Hepatocyte (in vitro differentiated cells): ENCODE measurements at regions not wholly inside any gene's neighbourhood (a gene's known extent, or its start where the extent isn't known, plus 50 kb on each side); places are given as distances from the start of the nearest gene placed in this dataset.

Experiments used
- DNase-seq: peaks from one replicate; pipeline ENCODE4 v3.0.0-alpha.2; 2016; ENCODE audit warnings: low spot score
- H2AFZ ChIP-seq: fragments of 200-600 bp; sonication (generic); 2 replicates; pipeline ENCODE4 v1.6.0; 2016; ENCODE audit warnings: antibody characterized with exemption, mild to moderate bottlenecking
- H3K27ac ChIP-seq: fragments of 200-600 bp; sonication (generic); 2 replicates; pipeline ENCODE4 v1.5.1; 2016; ENCODE audit warnings: mild to moderate bottlenecking
- H3K27me3 ChIP-seq: fragments of 200-600 bp; sonication (generic); 2 replicates; pipeline ENCODE4 v1.6.1; 2016
- H3K36me3 ChIP-seq: fragments of 200-600 bp; sonication (generic); replicated peaks from 2 replicates; pipeline ENCODE4 v1.5.1; 2016; ENCODE audit warnings: low read depth; ENCODE audit not compliant: insufficient read depth
- H3K4me1 ChIP-seq: fragments of 200-600 bp; sonication (generic); 2 replicates; pipeline ENCODE4 v1.5.1; 2016; ENCODE audit warnings: mild to moderate bottlenecking, moderate library complexity; ENCODE audit not compliant: insufficient read depth
- H3K4me2 ChIP-seq: fragments of 200-600 bp; sonication (generic); 2 replicates; pipeline ENCODE4 v1.6.0; 2016
- H3K4me3 ChIP-seq: fragments of 200-600 bp; sonication (generic); 2 replicates; pipeline ENCODE4 v1.5.1; 2016; ENCODE audit warnings: mild to moderate bottlenecking
- H3K79me2 ChIP-seq: fragments of 200-600 bp; sonication (generic); 2 replicates; pipeline ENCODE4 v1.6.0; 2017; ENCODE audit warnings: mild to moderate bottlenecking
- H3K9me2 ChIP-seq: fragments of 200-600 bp; sonication (generic); replicated peaks from 2 replicates; pipeline ENCODE4 v1.6.0; 2017; ENCODE audit warnings: mild to moderate bottlenecking; ENCODE audit not compliant: insufficient read depth
- H3K9me3 ChIP-seq: fragments of 200-600 bp; sonication (generic); 2 replicates; pipeline ENCODE4 v1.5.1; 2016; ENCODE audit warnings: low read depth, mild to moderate bottlenecking
- H4K20me1 ChIP-seq: fragments of 200-600 bp; sonication (generic); 2 replicates; pipeline ENCODE4 v1.6.0; 2016; ENCODE audit warnings: mild to moderate bottlenecking; ENCODE audit not compliant: insufficient read depth, poor library complexity, severe bottlenecking
- EZH2 ChIP-seq: fragments of 200-600 bp; sonication (generic); IDR thresholded peaks from 2 replicates; pipeline ENCODE4 v1.6.1; 2016; ENCODE audit warnings: antibody characterized with exemption, mild to moderate bottlenecking, borderline replicate concordance
- EZH2phosphoT487 ChIP-seq: fragments of 200-600 bp; sonication (generic); IDR thresholded peaks from one replicate; pipeline ENCODE4 v1.6.1; 2018; ENCODE audit warnings: antibody characterized with exemption, mild to moderate bottlenecking, low read depth, moderate library complexity; ENCODE audit not compliant: unreplicated experiment, severe bottlenecking
- WGBS: methylation state at CpG from one replicate; pipeline ENCODE4 v1.1.6; 2016; ENCODE audit warnings: low lambda C conversion rate; ENCODE audit errors: missing lambda C conversion rate; 5-methylcytosine and 5-hydroxymethylcytosine counted together
- TF ChIP-seq, protein P1 (sequence below): fragments of 200-600 bp; sonication (generic); IDR thresholded peaks from 2 replicates; pipeline ENCODE4 v1.5.1; 2016; ENCODE audit warnings: antibody characterized with exemption, mild to moderate bottlenecking; ENCODE audit not compliant: poor library complexity

DNA sequence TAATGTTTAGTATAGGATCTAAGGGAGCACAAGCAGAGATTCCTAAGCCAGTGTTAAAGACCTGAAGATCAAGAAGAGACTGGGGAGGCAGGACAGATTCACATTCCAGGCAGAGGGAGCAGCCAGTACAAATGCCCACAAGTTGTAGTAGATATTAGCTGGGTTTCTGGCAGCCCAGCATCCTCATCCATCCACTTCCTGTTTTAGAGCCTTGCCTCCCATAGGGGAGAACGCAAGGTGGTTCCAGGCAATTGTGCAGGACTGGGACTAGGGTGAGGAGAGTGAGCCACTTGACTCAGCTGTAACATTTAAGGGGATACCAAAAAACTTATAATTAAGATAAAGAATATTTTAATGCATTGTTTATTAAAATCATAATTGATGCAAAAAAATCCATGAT is 71.3 kb upstream of the PSMA6 start:
- no peak overlapping the region for H3K27ac ChIP-seq
- no peak overlapping the region for H2AFZ ChIP-seq
- no peaks in the 10 kb centered on the region for H3K36me3 ChIP-seq
- no peaks in the 10 kb centered on the region for H4K20me1 ChIP-seq
- H3K79me2 ChIP-seq: no peaks in the 10 kb centered on the region
- no peaks in the 10 kb centered on the region for H3K9me2 ChIP-seq
- no peaks in the 10 kb centered on the region for H3K27me3 ChIP-seq
- no peak for TF ChIP-seq EZH2
- no peak for TF ChIP-seq EZH2phosphoT487
- TF ChIP-seq, protein P1, sequence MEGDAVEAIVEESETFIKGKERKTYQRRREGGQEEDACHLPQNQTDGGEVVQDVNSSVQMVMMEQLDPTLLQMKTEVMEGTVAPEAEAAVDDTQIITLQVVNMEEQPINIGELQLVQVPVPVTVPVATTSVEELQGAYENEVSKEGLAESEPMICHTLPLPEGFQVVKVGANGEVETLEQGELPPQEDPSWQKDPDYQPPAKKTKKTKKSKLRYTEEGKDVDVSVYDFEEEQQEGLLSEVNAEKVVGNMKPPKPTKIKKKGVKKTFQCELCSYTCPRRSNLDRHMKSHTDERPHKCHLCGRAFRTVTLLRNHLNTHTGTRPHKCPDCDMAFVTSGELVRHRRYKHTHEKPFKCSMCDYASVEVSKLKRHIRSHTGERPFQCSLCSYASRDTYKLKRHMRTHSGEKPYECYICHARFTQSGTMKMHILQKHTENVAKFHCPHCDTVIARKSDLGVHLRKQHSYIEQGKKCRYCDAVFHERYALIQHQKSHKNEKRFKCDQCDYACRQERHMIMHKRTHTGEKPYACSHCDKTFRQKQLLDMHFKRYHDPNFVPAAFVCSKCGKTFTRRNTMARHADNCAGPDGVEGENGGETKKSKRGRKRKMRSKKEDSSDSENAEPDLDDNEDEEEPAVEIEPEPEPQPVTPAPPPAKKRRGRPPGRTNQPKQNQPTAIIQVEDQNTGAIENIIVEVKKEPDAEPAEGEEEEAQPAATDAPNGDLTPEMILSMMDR: no peak
- H3K9me3 ChIP-seq: no peaks in the 10 kb centered on the region
- 100% methylated on average over 1 of the region's 1 CpG for WGBS
- no peak for DNase-seq
- no peak overlapping the region for H3K4me3 ChIP-seq
- no peak overlapping the region for H3K4me2 ChIP-seq
- no peaks in the 10 kb centered on the region for H3K4me1 ChIP-seq

DNA sequence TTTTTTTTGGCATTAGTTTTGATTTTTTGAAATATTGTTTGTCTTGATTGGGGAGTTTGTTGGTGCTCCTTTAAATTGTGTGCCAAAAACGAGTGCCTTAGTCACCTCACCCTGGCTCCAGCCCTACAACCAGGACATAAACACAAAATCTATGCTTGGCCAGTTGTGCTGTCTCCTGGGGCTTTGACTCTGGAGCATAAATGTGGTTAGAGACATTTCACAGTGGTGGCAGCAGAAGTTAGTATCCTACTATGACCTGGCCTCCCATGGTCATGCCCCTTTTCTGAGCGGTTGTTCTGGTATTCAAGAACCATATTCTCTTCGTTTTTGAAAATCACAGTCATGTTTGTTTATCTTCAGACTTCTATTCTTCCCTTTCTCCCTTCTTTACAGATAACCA is 70.7 kb upstream of the PSMA6 start:
- H3K9me2 ChIP-seq: no peaks in the 10 kb centered on the region
- H3K9me3 ChIP-seq: no peaks in the 10 kb centered on the region
- no peak for DNase-seq
- H3K4me2 ChIP-seq: no peak overlapping the region
- H3K27ac ChIP-seq: no peak overlapping the region
- TF ChIP-seq EZH2phosphoT487: no peak
- TF ChIP-seq, protein P1: no peak
- no peak for TF ChIP-seq EZH2
- no peaks in the 10 kb centered on the region for H3K4me1 ChIP-seq
- WGBS: 88% methylated on average over 3 of the region's 3 CpGs
- no peaks in the 10 kb centered on the region for H3K79me2 ChIP-seq
- no peaks in the 10 kb centered on the region for H4K20me1 ChIP-seq
- no peaks in the 10 kb centered on the region for H3K27me3 ChIP-seq
- H3K4me3 ChIP-seq: no peak overlapping the region
- no peaks in the 10 kb centered on the region for H3K36me3 ChIP-seq
- no peak overlapping the region for H2AFZ ChIP-seq

DNA sequence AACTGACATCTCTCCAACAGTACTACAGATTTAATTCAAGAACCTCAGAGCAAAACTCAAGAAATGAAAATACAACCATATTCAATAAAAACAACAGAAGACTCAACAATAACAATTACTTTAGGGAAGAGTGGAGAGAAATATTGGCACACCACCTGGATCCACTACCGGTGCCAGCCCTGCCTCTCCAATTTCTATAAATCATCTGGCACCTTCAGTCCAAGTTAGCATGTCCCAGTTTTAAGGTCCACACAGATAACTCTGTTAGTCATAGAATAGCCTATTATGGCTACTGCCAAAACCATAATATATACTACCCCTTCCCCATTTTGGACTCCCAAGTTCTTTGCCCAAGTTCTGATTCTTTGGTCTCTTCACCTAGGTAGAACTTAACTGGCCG is 69.9 kb upstream of the PSMA6 start:
- Histone ChIP-seq H3K36me3 (no peaks in the 10 kb centered on the region), H3K4me2 (no peak overlapping the region), H3K9me3 (no peaks in the 10 kb centered on the region), H4K20me1 (no peaks in the 10 kb centered on the region), H3K27me3 (no peaks in the 10 kb centered on the region), H3K27ac (no peak overlapping the region), H3K4me1 (no peaks in the 10 kb centered on the region), H3K4me3 (no peak overlapping the region), H3K79me2 (no peaks in the 10 kb centered on the region), H3K9me2 (no peaks in the 10 kb centered on the region), H2AFZ (no peak overlapping the region)
- DNase-seq: no peak
- TF ChIP-seq, protein P1: no peak
- no peak for TF ChIP-seq EZH2
- no peak for TF ChIP-seq EZH2phosphoT487
- WGBS: 86% methylated on average over 2 of the region's 2 CpGs

DNA sequence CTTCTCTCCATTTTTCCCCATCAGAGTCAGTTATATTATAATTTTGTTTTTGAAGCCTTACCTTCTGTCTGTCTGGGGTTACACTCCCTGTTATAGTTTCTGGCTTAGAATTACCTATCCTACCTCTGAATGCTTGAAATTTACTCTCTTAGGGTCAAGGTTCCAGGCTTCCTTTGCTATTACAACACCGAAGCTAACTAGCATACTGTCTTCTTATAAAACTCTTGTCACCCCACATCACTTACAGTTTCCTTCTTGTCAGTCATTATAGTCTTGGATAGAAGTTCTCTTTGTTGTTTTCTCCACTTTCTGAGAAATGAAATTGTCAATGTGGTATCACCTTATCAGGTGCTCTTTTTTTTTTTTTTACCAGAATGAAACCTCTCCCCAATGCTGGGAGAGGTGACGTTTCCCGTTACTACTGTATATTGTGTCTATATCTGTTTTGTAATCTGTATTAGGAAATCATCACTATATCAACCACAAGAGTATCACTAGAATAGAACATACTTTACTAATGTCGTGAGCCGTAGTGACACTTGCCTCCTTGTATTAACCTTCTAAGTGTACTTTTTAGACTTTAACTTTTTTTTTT is 69.2 kb upstream of the PSMA6 start:
- Histone ChIP-seq H3K79me2 (no peaks in the 10 kb centered on the region), H3K9me2 (no peaks in the 10 kb centered on the region), H3K4me2 (no peak overlapping the region), H3K4me1 (no peaks in the 10 kb centered on the region), H3K4me3 (no peak overlapping the region), H4K20me1 (no peaks in the 10 kb centered on the region), H3K27me3 (no peaks in the 10 kb centered on the region), H3K36me3 (no peaks in the 10 kb centered on the region), H3K9me3 (no peaks in the 10 kb centered on the region), H3K27ac (no peak overlapping the region), H2AFZ (no peak overlapping the region)
- WGBS: 96% methylated on average over 5 of the region's 5 CpGs
- no peak for DNase-seq
- TF ChIP-seq EZH2 (no peak), EZH2phosphoT487 (no peak)
- TF ChIP-seq, protein P1: no peak
